H1 (cell line): ENCODE measurements at regions not wholly inside any gene's neighbourhood (a gene's known extent, or its start where the extent isn't known, plus 50 kb on each side); places are given as distances from the start of the nearest gene placed in this dataset.
A peak's percentile ranks its signal among the peaks of the same experiment; 100 is the strongest.
"Not testable (repeated sequence)": the region's sequence is repeated elsewhere in the genome, so short reads cannot be mapped to it uniquely, and the experiment has no call there.

Source experiments
- CTCF ChIA-PET: fragments of 300-600 bp; sonication (Branson Sonifier 250); formaldehyde crosslinking; loops from one replicate; lab custom pipeline; 2021; ENCODE audit not compliant: partially characterized antibody; lab: Charles Lee
- POLR2A ChIA-PET: fragments of 300-600 bp; sonication (Branson Sonifier 250); formaldehyde crosslinking; loops from one replicate; lab custom pipeline; 2021; ENCODE audit warnings: inconsistent platforms; ENCODE audit not compliant: partially characterized antibody; lab: Charles Lee
- DNase-seq, 2 experiments: peaks; one replicate each; pipeline versions ENCODE4 v3.0.0 to v3.0.0-alpha.2; 2010 to 2022; ENCODE audit warnings: low spot score in 2 of 2, low read depth in 1 of 2, mixed read lengths in 1 of 2
- FAIRE-seq: peaks from 2 replicates; lab custom pipeline; 2011; peaks lifted over from hg19 to GRCh38; lab: Jason Lieb, UNC
- H2AFZ ChIP-seq: 2 replicates; pipeline ENCODE4 v1.8.1; 2012; ENCODE audit warnings: low read length, inconsistent platforms
- H2AK5ac ChIP-seq: 2 replicates; pipeline ENCODE4 v1.6.1; 2013; ENCODE audit warnings: low read depth, low read length
- H2BK120ac ChIP-seq: replicated peaks from 2 replicates; pipeline ENCODE3; 2013; ENCODE audit warnings: low read depth, low read length, inconsistent platforms
- H2BK12ac ChIP-seq: 2 replicates; pipeline ENCODE4 v1.6.1; 2013; ENCODE audit warnings: low read depth, low read length
- H2BK15ac ChIP-seq: 2 replicates; pipeline ENCODE4 v1.6.1; 2013; ENCODE audit warnings: low read length
- H2BK20ac ChIP-seq: 2 replicates; pipeline ENCODE4 v1.6.1; 2013; ENCODE audit warnings: low read length
- H2BK5ac ChIP-seq: 2 replicates; pipeline ENCODE4 v1.6.1; 2013; ENCODE audit warnings: low read depth, low read length
- H3K14ac ChIP-seq: 2 replicates; pipeline ENCODE4 v1.6.1; 2013; ENCODE audit warnings: inconsistent platforms; ENCODE audit not compliant: insufficient read length
- H3K18ac ChIP-seq: 2 replicates; pipeline ENCODE4 v1.6.1; 2013; ENCODE audit warnings: low read length; ENCODE audit errors: extremely low read depth
- H3K23ac ChIP-seq: 2 replicates; pipeline ENCODE4 v1.6.1; 2013; ENCODE audit warnings: inconsistent platforms; ENCODE audit not compliant: insufficient read length
- H3K23me2 ChIP-seq: 2 replicates; pipeline ENCODE4 v1.6.1; 2013; ENCODE audit warnings: low read depth, low read length
- H3K27ac ChIP-seq: 2 replicates; pipeline ENCODE4 v1.6.1; 2011; ENCODE audit warnings: low read depth, low read length, inconsistent platforms
- H3K27me3 ChIP-seq, 4 experiments: replicated peaks in 1 of 4; 1 replicate in 1 of 4; 2 replicates in 3 of 4; pipeline versions ENCODE4 v1.6.1 to v1.8.1; 2011 to 2013; ENCODE audit warnings: low read length in 3 of 4, mild to moderate bottlenecking in 3 of 4, inconsistent platforms in 2 of 4, mixed read lengths in 2 of 4, moderate library complexity in 1 of 4; ENCODE audit not compliant: control insufficient read depth in 3 of 4, insufficient read depth in 3 of 4; ENCODE audit errors: extremely low read depth in 1 of 4
- H3K36me3 ChIP-seq, 4 experiments: 2 replicates each; pipeline versions ENCODE4 v1.6.1 to v1.8.1; 2011 to 2013; ENCODE audit warnings: mild to moderate bottlenecking in 4 of 4, low read length in 3 of 4, moderate library complexity in 2 of 4, control low read depth in 1 of 4, inconsistent platforms in 1 of 4; ENCODE audit not compliant: insufficient read depth in 4 of 4, control insufficient read depth in 2 of 4
- H3K4ac ChIP-seq: replicated peaks from 2 replicates; pipeline ENCODE3; 2013; ENCODE audit warnings: low read length, low read depth, mixed read lengths, inconsistent platforms; ENCODE audit not compliant: insufficient read length
- H3K4me1 ChIP-seq, 4 experiments: replicated peaks in 1 of 4; 1 replicate in 1 of 4; 2 replicates in 3 of 4; pipeline versions ENCODE4 v1.6.1 to v1.8.1; 2011 to 2013; ENCODE audit warnings: low read length in 3 of 4, inconsistent platforms in 2 of 4, mixed read lengths in 1 of 4; ENCODE audit not compliant: insufficient read depth in 4 of 4, control insufficient read depth in 3 of 4
- H3K4me2 ChIP-seq, 2 experiments: 2 replicates each; pipeline versions ENCODE4 v1.6.1 to v1.8.1; 2011 to 2013; ENCODE audit warnings: low read depth in 2 of 2, low read length in 2 of 2, control low read depth in 1 of 2, inconsistent platforms in 1 of 2, mild to moderate bottlenecking in 1 of 2; ENCODE audit not compliant: insufficient read depth in 1 of 2
- H3K4me3 ChIP-seq, 4 experiments: fragments of 200-600, 300-600 bp in 1 of 4; sonication (generic), shearing (Covaris generic), sonication (Bioruptor Twin) in 1 of 4; 2 replicates each; pipeline versions ENCODE4 v1.5.1 to v1.8.1; 2011 to 2016; ENCODE audit warnings: low read length in 4 of 4, low read depth in 3 of 4, control low read depth in 2 of 4, inconsistent platforms in 2 of 4, mild to moderate bottlenecking in 2 of 4, mixed read lengths in 1 of 4, moderate library complexity in 1 of 4; ENCODE audit not compliant: insufficient read depth in 2 of 4; ENCODE audit errors: extremely low read depth in 1 of 4
- H3K56ac ChIP-seq: replicated peaks from 2 replicates; pipeline ENCODE3; 2013; ENCODE audit warnings: low read depth, mild to moderate bottlenecking, mixed read lengths, low read length, inconsistent platforms; ENCODE audit not compliant: insufficient read length
- H3K79me1 ChIP-seq: 2 replicates; pipeline ENCODE4 v1.6.1; 2013; ENCODE audit warnings: low read depth, low read length, control low read depth
- H3K79me2 ChIP-seq, 2 experiments: 2 replicates each; pipeline versions ENCODE4 v1.6.1 to v1.8.1; 2012 to 2013; ENCODE audit warnings: low read length in 2 of 2, mild to moderate bottlenecking in 2 of 2, inconsistent platforms in 1 of 2; ENCODE audit not compliant: insufficient read depth in 2 of 2, control insufficient read depth in 1 of 2
- H3K9ac ChIP-seq, 4 experiments: replicated peaks in 1 of 4; 1 replicate in 1 of 4; 2 replicates in 3 of 4; pipeline versions ENCODE4 v1.6.1 to v1.8.1; 2011 to 2013; ENCODE audit warnings: low read depth in 3 of 4, low read length in 3 of 4, control low read depth in 2 of 4, mild to moderate bottlenecking in 2 of 4, moderate library complexity in 2 of 4, inconsistent platforms in 1 of 4; ENCODE audit errors: extremely low read depth in 1 of 4
- H3K9me3 ChIP-seq, 2 experiments: 2 replicates each; pipeline versions ENCODE4 v1.6.1 to v1.8.1; 2012 to 2013; ENCODE audit warnings: mild to moderate bottlenecking in 2 of 2, moderate library complexity in 2 of 2, control low read depth in 1 of 2, inconsistent platforms in 1 of 2, low read depth in 1 of 2, low read length in 1 of 2, mixed read lengths in 1 of 2; ENCODE audit not compliant: insufficient read depth in 2 of 2
- H4K20me1 ChIP-seq, 2 experiments: replicated peaks in 1 of 2; 2 replicates each; pipeline versions ENCODE3 to v1.8.1; 2011 to 2013; ENCODE audit warnings: inconsistent platforms in 2 of 2, low read length in 2 of 2, mild to moderate bottlenecking in 1 of 2; ENCODE audit not compliant: insufficient read depth in 2 of 2, control insufficient read depth in 1 of 2
- H4K5ac ChIP-seq: 2 replicates; pipeline ENCODE4 v1.6.1; 2013; ENCODE audit warnings: low read length, low read depth, mixed read lengths, inconsistent platforms; ENCODE audit not compliant: insufficient read length
- H4K8ac ChIP-seq: 2 replicates; pipeline ENCODE4 v1.8.0; 2013; ENCODE audit warnings: mild to moderate bottlenecking, moderate library complexity, low read length, inconsistent platforms; ENCODE audit not compliant: insufficient read depth; ENCODE audit errors: extremely low read depth
- H4K91ac ChIP-seq: replicated peaks from 2 replicates; pipeline ENCODE3; 2013; ENCODE audit warnings: low read length, mixed read lengths, inconsistent platforms; ENCODE audit not compliant: insufficient read length
- WGBS, 2 experiments: shearing (Covaris generic) in 1 of 2; methylation state at CpG; one replicate each; pipeline versions ENCODE4 v1.1.6 to v1.1.7; 2013 to 2015; ENCODE audit warnings: low lambda C conversion rate in 2 of 2, mixed read lengths in 2 of 2, inconsistent platforms in 1 of 2, low coverage in 1 of 2, missing lambda C conversion rate in 1 of 2; ENCODE audit not compliant: insufficient replicate concordance in 2 of 2, insufficient coverage in 1 of 2, insufficient read length in 1 of 2; ENCODE audit errors: extremely low coverage in 1 of 2, missing lambda C conversion rate in 1 of 2; 5-methylcytosine and 5-hydroxymethylcytosine counted together

- H3K18ac ChIP-seq, H3K36me3 ChIP-seq, H3K14ac ChIP-seq, H3K27ac ChIP-seq, H3K4me3 ChIP-seq, H3K9ac ChIP-seq, H3K4me1 ChIP-seq, H2BK15ac ChIP-seq, H3K79me2 ChIP-seq, H3K23me2 ChIP-seq, H3K27me3 ChIP-seq, H3K4ac ChIP-seq, H2BK12ac ChIP-seq, H4K8ac ChIP-seq, H4K5ac ChIP-seq, H2BK120ac ChIP-seq, H2AFZ ChIP-seq, H2BK5ac ChIP-seq, H3K23ac ChIP-seq, H2AK5ac ChIP-seq, H3K56ac ChIP-seq, DNase-seq, H4K91ac ChIP-seq, POLR2A ChIA-PET, FAIRE-seq, H3K79me1 ChIP-seq, H4K20me1 ChIP-seq, H3K4me2 ChIP-seq, H3K9me3 ChIP-seq: not testable (repeated sequence)
- 90% methylated on average over 13 of the region's 13 CpGs; no CpG with 5 or more reads in 1 of the 2 experiments for WGBS, 2 experiments
- H2BK20ac ChIP-seq, result peak overlapping the region; percentile 32; the same call in 1 of the 2 replicates
- CTCF ChIA-PET, result interaction anchor here (1.0 to 1.5 kb wide), 3 partner anchors 45 to 606 kb away, joined by 3 read pairs; no protein-coding TSS in a partner anchor
These were observed 52.0 kb upstream of the LYZL1 start for GRCh38 chr10:29236910-29237309.
